ENCODE measurements at regions not wholly inside any gene's neighbourhood (a gene's known extent, or its start where the extent isn't known, plus 50 kb on each side); places are given as distances from the start of the nearest gene placed in this dataset.

- TF ChIP-seq POLR2A (IDR thresholded peaks at IDR 0.05), result no peak
- no peak for TF ChIP-seq CTCF (IDR thresholded peaks at IDR 0.05)
Measured at GRCh38 chr18:51568151-51568550, 370.7 kb upstream of the MEX3C start.

Measured in body of pancreas (tissue), 4 donors.